SK-MEL-5 (cell line): ENCODE measurements at regions not wholly inside any gene's neighbourhood (a gene's known extent, or its start where the extent isn't known, plus 50 kb on each side); places are given as distances from the start of the nearest gene placed in this dataset.
A peak's percentile ranks its signal among the peaks of the same experiment; 100 is the strongest.
"Not testable (repeated sequence)": the region's sequence is repeated elsewhere in the genome, so short reads cannot be mapped to it uniquely, and the experiment has no call there.

Experiments used
- DNase-seq: peaks from one replicate; pipeline ENCODE4 v3.0.0-alpha.2; 2016; ENCODE audit warnings: low read depth, low spot score
- in situ Hi-C: cut with HindIII; loops from 2 replicates; pipeline ENCODE4 v1.10.0; 2016; ENCODE audit warnings: low sequenced_read_pairs, high pct_unique_total_duplicates, low pct_unique_long_range_greater_than_20kb

GRCh38 chr3:1456781-1457311 lies 364.0 kb downstream of the CNTN6 start:
- in situ Hi-C loops, result no loop called here
- no peak for DNase-seq

- in situ Hi-C loops, result no loop called here
- no peak for DNase-seq
Observed at GRCh38 chr3:1462371-1462770, 369.5 kb downstream of the CNTN6 start.

GRCh38 chr3:1462856-1463450 lies 370.1 kb downstream of the CNTN6 start:
- in situ Hi-C loops, result no loop called here
- DNase-seq, result no peak

GRCh38 chr3:1465091-1465490 lies 372.3 kb downstream of the CNTN6 start:
- DNase-seq, in situ Hi-C loops: not testable (repeated sequence)

DNA sequence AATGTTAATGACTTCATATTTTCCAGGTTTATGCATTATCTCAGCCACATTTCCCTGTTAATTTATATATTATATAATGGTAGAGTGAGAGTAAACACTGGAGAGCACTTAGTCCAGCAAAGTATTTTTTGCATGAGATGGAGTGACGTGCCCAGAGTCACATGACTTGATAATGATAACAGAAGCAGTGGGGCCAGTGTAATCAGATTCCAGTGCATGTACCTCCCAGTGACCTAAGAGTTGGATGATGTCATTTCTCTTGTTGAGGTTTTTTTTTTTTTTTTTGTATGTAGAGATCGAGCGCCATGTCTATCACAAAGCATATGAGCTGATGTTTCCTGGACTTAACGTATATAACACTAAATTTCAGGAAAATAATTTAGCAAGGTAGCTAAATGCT lies 375.3 kb downstream of the CNTN6 start:
- no peak for DNase-seq
- in situ Hi-C loops, result no loop called here

DNA sequence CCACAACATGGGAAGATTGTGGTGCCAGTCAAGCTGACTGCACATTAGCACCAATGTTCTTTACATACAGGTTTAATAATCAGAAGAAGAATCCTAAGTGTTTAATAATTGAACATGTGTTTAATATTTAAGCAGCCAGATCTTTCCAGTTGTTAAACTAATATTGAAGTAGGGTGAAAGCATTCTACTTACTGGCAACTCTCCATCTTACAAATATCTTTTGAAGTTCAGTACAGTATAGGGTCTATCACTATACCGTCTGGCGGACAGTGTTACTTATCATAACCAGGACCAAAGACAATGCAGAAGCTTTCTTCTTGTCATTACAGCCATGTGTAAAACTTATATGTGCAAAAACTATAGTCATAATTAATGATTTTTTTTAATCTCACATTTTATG lies 376.4 kb downstream of the CNTN6 start:
- no peak for DNase-seq
- in situ Hi-C loops, result no loop called here

- DNase-seq, result no peak
- in situ Hi-C loops, result no loop called here
Observed at GRCh38 chr3:1469687-1470086, 376.9 kb downstream of the CNTN6 start.

GRCh38 chr3:1477669-1478068 lies 384.8 kb downstream of the CNTN6 start:
- in situ Hi-C loops, result no loop called here
- DNase-seq, result no peak

GRCh38 chr3:1495466-1495865 lies 402.6 kb downstream of the CNTN6 start:
- no peak for DNase-seq
- in situ Hi-C loops, result no loop called here

DNA sequence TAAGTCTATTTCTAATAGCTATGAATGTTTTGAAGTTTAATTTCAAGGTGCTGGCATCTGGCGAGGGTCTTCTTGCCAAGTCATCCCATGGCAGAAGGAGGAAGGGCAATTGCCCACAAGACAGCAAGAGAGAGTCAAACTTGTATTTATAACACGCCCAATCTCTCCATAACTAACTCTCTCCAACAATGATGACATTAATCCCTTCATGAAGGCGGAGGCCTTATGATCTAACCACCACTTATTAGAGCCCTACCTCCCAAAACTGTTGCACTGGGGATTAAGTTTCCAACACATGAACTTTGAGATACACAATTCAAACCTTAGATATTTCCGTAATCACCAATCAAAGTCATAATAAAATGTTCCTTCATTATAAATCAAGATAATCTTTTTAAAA lies 406.9 kb downstream of the CNTN6 start:
- in situ Hi-C loops, result no loop called here
- peak; percentile 38 for DNase-seq

DNA sequence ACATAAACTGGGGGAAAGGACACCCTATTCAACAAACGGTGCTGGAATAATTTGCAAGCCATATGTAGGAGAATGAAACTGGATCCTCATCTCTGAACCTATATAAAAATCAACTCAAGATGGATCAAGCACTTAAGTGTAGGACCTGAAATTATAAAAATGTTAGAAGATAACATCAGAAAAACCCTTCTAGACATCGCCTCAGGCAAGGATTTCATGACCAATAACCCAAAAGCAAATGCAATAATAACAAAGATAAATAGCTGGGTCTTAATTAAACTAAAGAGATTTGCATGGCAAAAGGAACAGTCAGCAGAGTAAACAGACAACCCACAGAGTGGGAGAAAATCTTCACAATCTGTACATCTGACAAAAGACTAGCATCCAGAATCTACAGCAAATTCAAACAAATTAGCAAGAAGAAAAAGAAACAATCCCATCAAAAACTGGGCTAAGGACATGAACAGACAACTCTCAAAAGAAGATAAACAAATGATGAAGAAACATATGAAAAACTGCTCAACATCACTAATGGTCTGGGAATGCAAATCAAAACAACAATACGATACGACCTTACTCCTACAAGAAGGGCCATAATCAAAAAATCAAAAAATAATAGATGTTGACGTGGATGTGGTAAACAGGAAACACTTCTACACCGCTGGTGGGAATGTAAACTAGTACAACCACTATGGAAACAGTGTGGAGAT lies 408.7 kb downstream of the CNTN6 start:
- DNase-seq, result no peak
- in situ Hi-C loops, result no loop called here

GRCh38 chr3:1506090-1506489 lies 413.3 kb downstream of the CNTN6 start:
- in situ Hi-C loops, result no loop called here
- no peak for DNase-seq

- in situ Hi-C loops, result no loop called here
Observed at GRCh38 chr3:1513662-1514061, 420.8 kb downstream of the CNTN6 start.

GRCh38 chr3:1515882-1516281 lies 423.1 kb downstream of the CNTN6 start:
- no peak for DNase-seq
- in situ Hi-C loops, result no loop called here

More at GRCh38 chr3:1513662-1514061, 420.8 kb downstream of the CNTN6 start:
- no peak for DNase-seq

DNA sequence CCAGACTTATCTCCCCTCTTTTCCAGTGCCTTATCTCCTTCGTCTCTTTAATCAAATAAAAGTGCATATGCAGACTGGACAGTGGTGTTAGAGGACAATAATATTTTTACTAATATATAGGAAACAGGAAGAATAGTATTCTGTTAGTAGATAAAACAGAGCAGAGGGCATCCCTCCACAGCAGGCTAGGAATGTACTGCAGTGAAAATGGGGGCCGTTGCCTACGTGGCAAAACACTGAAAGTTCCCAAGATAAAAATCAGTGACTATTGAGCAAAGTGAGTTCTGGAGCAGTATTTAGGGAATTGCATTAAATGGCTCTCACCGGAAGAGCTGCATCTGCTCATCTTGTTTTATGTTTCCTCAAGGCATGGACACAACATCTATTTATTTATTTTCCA lies 435.0 kb downstream of the CNTN6 start:
- in situ Hi-C loops, result no loop called here
- DNase-seq, result no peak

- no peak for DNase-seq
- in situ Hi-C loops, result no loop called here
Observed at GRCh38 chr3:1528621-1529020, 435.8 kb downstream of the CNTN6 start.

- in situ Hi-C loops, result no loop called here
- no peak for DNase-seq
Observed at GRCh38 chr3:1529676-1530075, 436.9 kb downstream of the CNTN6 start.

- in situ Hi-C loops, result no loop called here
- DNase-seq, result no peak
Observed at GRCh38 chr3:1531981-1532380, 439.2 kb downstream of the CNTN6 start.

DNA sequence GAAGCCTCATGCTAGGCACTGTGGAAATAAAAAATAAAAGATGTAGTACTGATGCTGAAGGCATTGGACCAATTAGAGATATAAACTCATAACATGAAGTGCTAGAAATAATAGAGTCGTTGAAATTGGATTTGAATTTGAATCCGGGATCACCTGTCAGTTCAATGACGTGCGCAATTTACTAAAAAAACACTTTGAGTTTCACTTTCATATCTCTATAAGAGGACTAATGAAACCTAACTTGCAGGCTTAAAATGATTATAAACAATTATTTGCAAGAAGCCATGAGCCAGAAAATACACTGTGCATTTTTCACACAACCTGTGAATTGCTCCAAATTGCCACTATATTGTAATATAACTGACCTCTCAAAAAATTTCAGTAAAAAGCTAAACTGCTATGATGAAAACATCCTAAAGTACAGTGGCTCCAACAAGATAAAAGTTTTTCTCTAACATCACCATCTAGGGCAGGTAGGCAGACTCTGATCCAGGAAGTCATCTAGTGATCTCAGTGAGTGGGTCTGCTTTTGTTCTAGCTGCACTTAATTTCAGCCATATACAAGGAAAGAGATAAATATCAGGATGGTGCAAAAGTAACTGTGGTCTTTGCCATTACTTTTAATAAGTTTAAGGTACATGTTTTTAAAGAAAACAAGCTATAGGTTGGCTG lies 440.2 kb downstream of the CNTN6 start:
- in situ Hi-C loops, result no loop called here
- DNase-seq, result no peak
